ENCODE measurements at regions not wholly inside any gene's neighbourhood (a gene's known extent, or its start where the extent isn't known, plus 50 kb on each side); places are given as distances from the start of the nearest gene placed in this dataset.

- no peak for DNase-seq
- H3K4me1 ChIP-seq: no peaks in the 10 kb centered on the region
- no peak overlapping the region for H3K4me3 ChIP-seq
- H3K27me3 ChIP-seq: peaks cover 9% of the 10 kb centered on the region
- no peak for TF ChIP-seq POLR2A (IDR thresholded peaks at IDR 0.05)
- TF ChIP-seq, protein P1, sequence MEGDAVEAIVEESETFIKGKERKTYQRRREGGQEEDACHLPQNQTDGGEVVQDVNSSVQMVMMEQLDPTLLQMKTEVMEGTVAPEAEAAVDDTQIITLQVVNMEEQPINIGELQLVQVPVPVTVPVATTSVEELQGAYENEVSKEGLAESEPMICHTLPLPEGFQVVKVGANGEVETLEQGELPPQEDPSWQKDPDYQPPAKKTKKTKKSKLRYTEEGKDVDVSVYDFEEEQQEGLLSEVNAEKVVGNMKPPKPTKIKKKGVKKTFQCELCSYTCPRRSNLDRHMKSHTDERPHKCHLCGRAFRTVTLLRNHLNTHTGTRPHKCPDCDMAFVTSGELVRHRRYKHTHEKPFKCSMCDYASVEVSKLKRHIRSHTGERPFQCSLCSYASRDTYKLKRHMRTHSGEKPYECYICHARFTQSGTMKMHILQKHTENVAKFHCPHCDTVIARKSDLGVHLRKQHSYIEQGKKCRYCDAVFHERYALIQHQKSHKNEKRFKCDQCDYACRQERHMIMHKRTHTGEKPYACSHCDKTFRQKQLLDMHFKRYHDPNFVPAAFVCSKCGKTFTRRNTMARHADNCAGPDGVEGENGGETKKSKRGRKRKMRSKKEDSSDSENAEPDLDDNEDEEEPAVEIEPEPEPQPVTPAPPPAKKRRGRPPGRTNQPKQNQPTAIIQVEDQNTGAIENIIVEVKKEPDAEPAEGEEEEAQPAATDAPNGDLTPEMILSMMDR (IDR thresholded peaks at IDR 0.05): no peak
- TF ChIP-seq EP300 (IDR thresholded peaks at IDR 0.05; ENCODE audit: low read depth): no peak
- no peak for TF ChIP-seq POLR2AphosphoS5 (IDR thresholded peaks at IDR 0.05)
- H3K9me3 ChIP-seq: no peaks in the 10 kb centered on the region
- H3K36me3 ChIP-seq: no peaks in the 10 kb centered on the region
- in situ Hi-C loops (cut with MboI; ENCODE audit: low pct_ligation_motif_present in 1 of 4, low pct_unique_long_range_greater_than_20kb in 1 of 4, low sequenced_read_pairs in 3 of 4) (loop anchor here in 1 of 4 donors (25.0 kb wide), 1 partner anchor 140 kb away; no protein-coding TSS in a partner anchor), intact Hi-C loops (cut with DNase I; ENCODE audit: low total_unique reads) (no loop called here)
- H3K27ac ChIP-seq: no peak overlapping the region
- WGBS, 2 donors (ENCODE audit: low coverage in 1 of 2): 90 to 96% methylated on average over 3 of the region's 3 CpGs
These were observed 66.9 kb upstream of the PROK2 start for GRCh38 chr3:71851878-71852277.

DNA sequence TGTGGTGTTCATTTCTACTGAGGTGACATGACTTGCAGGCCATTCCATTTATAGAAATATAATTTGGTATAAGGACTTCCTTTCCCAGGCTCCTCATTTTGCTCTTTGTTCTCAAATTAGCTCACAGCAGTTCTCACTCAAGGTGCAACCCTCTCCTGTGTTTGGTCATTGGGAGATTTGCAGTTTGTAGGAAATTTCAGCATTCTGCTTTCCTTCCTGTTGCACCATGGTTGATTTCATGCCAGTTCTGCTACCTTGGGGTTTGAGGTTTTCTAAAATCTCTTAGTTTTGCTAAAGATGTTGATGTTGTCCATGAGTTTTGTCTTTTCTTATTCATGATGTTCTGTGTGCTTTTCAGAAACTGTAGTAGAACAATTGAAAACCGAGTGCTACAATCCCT lies 65.7 kb upstream of the PROK2 start:
- WGBS, 2 donors (ENCODE audit: low coverage in 1 of 2): 73% methylated on average over 1 of the region's 1 CpG; no CpG with 5 or more reads in 1 of the 2 donors
- Histone ChIP-seq H3K27me3 (peaks cover 9% of the 10 kb centered on the region), H3K27ac (no peak overlapping the region), H3K9me3 (no peaks in the 10 kb centered on the region), H3K4me3 (no peak overlapping the region), H3K4me1 (no peaks in the 10 kb centered on the region), H3K36me3 (no peaks in the 10 kb centered on the region)
- no peak for TF ChIP-seq POLR2AphosphoS5 (IDR thresholded peaks at IDR 0.05)
- TF ChIP-seq POLR2A (IDR thresholded peaks at IDR 0.05): no peak
- no peak for TF ChIP-seq EP300 (IDR thresholded peaks at IDR 0.05; ENCODE audit: low read depth)
- TF ChIP-seq, protein P1 (IDR thresholded peaks at IDR 0.05): no peak
- intact Hi-C loops (cut with DNase I; ENCODE audit: low total_unique reads): no loop called here
- no peak for DNase-seq
- in situ Hi-C loops (cut with MboI; ENCODE audit: low pct_ligation_motif_present in 1 of 4, low pct_unique_long_range_greater_than_20kb in 1 of 4, low sequenced_read_pairs in 3 of 4): loop anchor here in 1 of 4 donors (25.0 kb wide), 1 partner anchor 138 kb away; no protein-coding TSS in a partner anchor

GRCh38 chr3:71849681-71850080 lies 64.7 kb upstream of the PROK2 start:
- intact Hi-C loops (cut with DNase I; ENCODE audit: low total_unique reads): no loop called here
- in situ Hi-C loops (cut with MboI; ENCODE audit: low pct_ligation_motif_present in 1 of 4, low pct_unique_long_range_greater_than_20kb in 1 of 4, low sequenced_read_pairs in 3 of 4): loop anchor here in 1 of 4 donors (25.0 kb wide), 1 partner anchor 137 kb away; no protein-coding TSS in a partner anchor
- DNase-seq: no peak

GRCh38 chr3:71847794-71848193 lies 62.8 kb upstream of the PROK2 start:
- DNase-seq: no peak
- intact Hi-C loops (cut with DNase I; ENCODE audit: low total_unique reads): no loop called here
- H3K4me3 ChIP-seq: no peak overlapping the region
- no peak overlapping the region for H3K27ac ChIP-seq
- in situ Hi-C loops (cut with MboI; ENCODE audit: low pct_ligation_motif_present in 1 of 4, low pct_unique_long_range_greater_than_20kb in 1 of 4, low sequenced_read_pairs in 3 of 4): no loop called here
- no peaks in the 10 kb centered on the region for H3K36me3 ChIP-seq
- no peaks in the 10 kb centered on the region for H3K9me3 ChIP-seq
- WGBS, 2 donors (ENCODE audit: low coverage in 1 of 2): 33 to 72% methylated on average over 1 to 4 of the region's 4 CpGs
- TF ChIP-seq POLR2A (IDR thresholded peaks at IDR 0.05): no peak
- no peak for TF ChIP-seq EP300 (IDR thresholded peaks at IDR 0.05; ENCODE audit: low read depth)
- TF ChIP-seq, protein P1 (IDR thresholded peaks at IDR 0.05): no peak
- no peak for TF ChIP-seq POLR2AphosphoS5 (IDR thresholded peaks at IDR 0.05)
- H3K27me3 ChIP-seq: peaks cover 15% of the 10 kb centered on the region
- H3K4me1 ChIP-seq: no peaks in the 10 kb centered on the region

More at GRCh38 chr3:71849681-71850080, 64.7 kb upstream of the PROK2 start:
- no peak for TF ChIP-seq POLR2AphosphoS5 (IDR thresholded peaks at IDR 0.05)
- TF ChIP-seq, protein P1 (IDR thresholded peaks at IDR 0.05): no peak
- no peak for TF ChIP-seq EP300 (IDR thresholded peaks at IDR 0.05; ENCODE audit: low read depth)
- no peak for TF ChIP-seq POLR2A (IDR thresholded peaks at IDR 0.05)
- H3K27me3 ChIP-seq: peaks cover 9% of the 10 kb centered on the region
- H3K4me3 ChIP-seq: no peak overlapping the region
- H3K36me3 ChIP-seq: no peaks in the 10 kb centered on the region
- no peaks in the 10 kb centered on the region for H3K4me1 ChIP-seq
- no peaks in the 10 kb centered on the region for H3K9me3 ChIP-seq
- H3K27ac ChIP-seq: no peak overlapping the region

Measured in transverse colon (tissue), 4 donors.